GM10248 (cell line): ENCODE measurements at regions not wholly inside any gene's neighbourhood (a gene's known extent, or its start where the extent isn't known, plus 50 kb on each side); places are given as distances from the start of the nearest gene placed in this dataset.

ENCODE experiments used
- CTCF ChIA-PET: fragments of 300-600 bp; sonication (Branson Sonifier 250); formaldehyde crosslinking; extraction: SDS; loops from one replicate; lab custom pipeline; 2021; ENCODE audit warnings: antibody characterized with exemption; lab: Yijun Ruan, JAX
- POLR2A ChIA-PET: fragments of 350-650 bp; sonication (Branson Sonifier 250); formaldehyde crosslinking; extraction: SDS; loops from one replicate; lab custom pipeline; 2020; ENCODE audit warnings: antibody characterized with exemption; lab: Yijun Ruan, JAX
- DNase-seq: peaks from one replicate; pipeline ENCODE4 v3.0.0; 2012; ENCODE audit errors: extremely low spot score
- CTCF ChIP-seq: IDR thresholded peaks from 2 replicates; pipeline ENCODE4 v1.5.1; 2012; ENCODE audit warnings: mild to moderate bottlenecking, low read depth; ENCODE audit errors: extremely low read depth, missing control alignments, control extremely low read depth

GRCh38 chr17:72205822-72206221 lies 85.0 kb downstream of the SOX9 start:
- no peak for TF ChIP-seq CTCF
- ChIA-PET CTCF (no interaction called here), POLR2A (no interaction called here)
- no peak for DNase-seq

GRCh38 chr17:72206376-72206775 lies 85.6 kb downstream of the SOX9 start:
- POLR2A ChIA-PET, result no interaction called here
- no peak for TF ChIP-seq CTCF
- DNase-seq, result no peak
- CTCF ChIA-PET, result no interaction called here

GRCh38 chr17:72208832-72209231 lies 88.0 kb downstream of the SOX9 start:
- no peak for DNase-seq
- ChIA-PET POLR2A (no interaction called here), CTCF (no interaction called here)
- no peak for TF ChIP-seq CTCF

GRCh38 chr17:72212041-72212440 lies 91.2 kb downstream of the SOX9 start:
- no peak for DNase-seq
- ChIA-PET POLR2A (no interaction called here), CTCF (interaction anchor here (1.3 kb wide), 1 partner anchor 34 kb away, joined by 4 read pairs; no protein-coding TSS in a partner anchor)
- TF ChIP-seq CTCF, result no peak

- no peak for TF ChIP-seq CTCF
- DNase-seq, result no peak
- POLR2A ChIA-PET, result no interaction called here
- CTCF ChIA-PET, result no interaction called here
Measured at GRCh38 chr17:72215490-72215889, 94.7 kb downstream of the SOX9 start.

GRCh38 chr17:72215928-72216327 lies 95.1 kb downstream of the SOX9 start:
- CTCF ChIA-PET, result no interaction called here
- TF ChIP-seq CTCF, result no peak

More at GRCh38 chr17:72215928-72216327, 95.1 kb downstream of the SOX9 start:
- POLR2A ChIA-PET, result no interaction called here
- no peak for DNase-seq
